Right lobe of liver (tissue), 6 donors: ENCODE measurements at regions not wholly inside any gene's neighbourhood (a gene's known extent, or its start where the extent isn't known, plus 50 kb on each side); places are given as distances from the start of the nearest gene placed in this dataset.

Experiments
- ATAC-seq, 4 donors: fragments of 200-7000 bp; cut with Tn5 transposase; one replicate each; pipeline ENCODE4 v1.9.1; 2020; ENCODE audit warnings: mild to moderate bottlenecking in 4 of 4, moderate library complexity in 4 of 4
- DNase-seq, 3 donors: peaks; one replicate each; pipeline ENCODE4 v3.0.0-alpha.2; 2020
- H3K27ac ChIP-seq, 3 donors: fragments of 200-600 bp; one replicate each; pipeline ENCODE4 v1.8.0; 2022
- H3K27me3 ChIP-seq, 2 donors: fragments of 200-600 bp; one replicate each; pipeline ENCODE4 v1.8.0; 2022
- H3K36me3 ChIP-seq, 4 donors: fragments of 200-600 bp; sonication (generic) in 1 of 4; one replicate each; pipeline versions ENCODE4 v1.5.1 to v1.8.0; 2017 to 2022; ENCODE audit warnings: control low read depth in 1 of 4
- H3K4me1 ChIP-seq, 4 donors: fragments of 200-600 bp; sonication (generic) in 1 of 4; one replicate each; pipeline versions ENCODE4 v1.5.1 to v1.8.0; 2017 to 2022; ENCODE audit warnings: control low read depth in 1 of 4
- H3K4me3 ChIP-seq, 3 donors: fragments of 200-600 bp; one replicate each; pipeline ENCODE4 v1.8.0; 2022
- H3K9me3 ChIP-seq, 4 donors: fragments of 200-600 bp; sonication (generic) in 1 of 4; one replicate each; pipeline versions ENCODE4 v1.5.1 to v1.8.0; 2017 to 2022; ENCODE audit warnings: control low read depth in 1 of 4
- POLR2A ChIP-seq: fragments of 450-650 bp; IDR thresholded peaks from one replicate; pipeline ENCODE4 v1.6.1; 2017; ENCODE audit warnings: antibody characterized with exemption, mild to moderate bottlenecking
- WGBS: methylation state at CpG from one replicate; pipeline ENCODE4 v1.1.6; 2018; ENCODE audit warnings: low coverage, low lambda C conversion rate; ENCODE audit not compliant: insufficient coverage; ENCODE audit errors: missing lambda C conversion rate; 5-methylcytosine and 5-hydroxymethylcytosine counted together
- intact Hi-C, 2 donors: fragments of 100-400 bp; cut with DNase I; formaldehyde crosslinking; loops; one replicate each; pipeline versions ENCODE4 v1.11.2 to v1.14.1; 2022
- TF ChIP-seq, protein P1 (sequence below), 4 donors: fragments of 200-600 bp in 3 of 4; fragments of 450-650 bp in 1 of 4; IDR thresholded peaks; one replicate each; pipeline versions ENCODE4 v1.5.1 to v1.8.0; 2016 to 2022; ENCODE audit warnings: antibody characterized with exemption in 4 of 4, mild to moderate bottlenecking in 2 of 4
- donor health status: DM: no; HTN: yes; CAD: no.
- donor health status: DM: no; HTN: no; CAD: no.
- donor health status: DM: no; HTN: no; CAD: no.
- donor health status: DM: no; HTN: yes; CAD: no.
- donor health status: DM: no; HTN: yes; CAD: no.

GRCh38 chr1:214747050-214747635 lies 144.1 kb downstream of the CENPF start:
- no peak for DNase-seq
- Histone ChIP-seq H3K9me3 (no peaks in the 10 kb centered on the region), H3K4me3 (no peak overlapping the region), H3K27ac (no peak overlapping the region), H3K27me3 (no peaks in the 10 kb centered on the region), H3K36me3 (no peaks in the 10 kb centered on the region), H3K4me1 (no peaks in the 10 kb centered on the region)
- ATAC-seq: no peak
- WGBS: 69% methylated on average over 3 of the region's 5 CpGs
- TF ChIP-seq, protein P1, sequence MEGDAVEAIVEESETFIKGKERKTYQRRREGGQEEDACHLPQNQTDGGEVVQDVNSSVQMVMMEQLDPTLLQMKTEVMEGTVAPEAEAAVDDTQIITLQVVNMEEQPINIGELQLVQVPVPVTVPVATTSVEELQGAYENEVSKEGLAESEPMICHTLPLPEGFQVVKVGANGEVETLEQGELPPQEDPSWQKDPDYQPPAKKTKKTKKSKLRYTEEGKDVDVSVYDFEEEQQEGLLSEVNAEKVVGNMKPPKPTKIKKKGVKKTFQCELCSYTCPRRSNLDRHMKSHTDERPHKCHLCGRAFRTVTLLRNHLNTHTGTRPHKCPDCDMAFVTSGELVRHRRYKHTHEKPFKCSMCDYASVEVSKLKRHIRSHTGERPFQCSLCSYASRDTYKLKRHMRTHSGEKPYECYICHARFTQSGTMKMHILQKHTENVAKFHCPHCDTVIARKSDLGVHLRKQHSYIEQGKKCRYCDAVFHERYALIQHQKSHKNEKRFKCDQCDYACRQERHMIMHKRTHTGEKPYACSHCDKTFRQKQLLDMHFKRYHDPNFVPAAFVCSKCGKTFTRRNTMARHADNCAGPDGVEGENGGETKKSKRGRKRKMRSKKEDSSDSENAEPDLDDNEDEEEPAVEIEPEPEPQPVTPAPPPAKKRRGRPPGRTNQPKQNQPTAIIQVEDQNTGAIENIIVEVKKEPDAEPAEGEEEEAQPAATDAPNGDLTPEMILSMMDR (IDR thresholded peaks at IDR 0.05): no peak
- no peak for TF ChIP-seq POLR2A
- intact Hi-C loops: no loop called here

DNA sequence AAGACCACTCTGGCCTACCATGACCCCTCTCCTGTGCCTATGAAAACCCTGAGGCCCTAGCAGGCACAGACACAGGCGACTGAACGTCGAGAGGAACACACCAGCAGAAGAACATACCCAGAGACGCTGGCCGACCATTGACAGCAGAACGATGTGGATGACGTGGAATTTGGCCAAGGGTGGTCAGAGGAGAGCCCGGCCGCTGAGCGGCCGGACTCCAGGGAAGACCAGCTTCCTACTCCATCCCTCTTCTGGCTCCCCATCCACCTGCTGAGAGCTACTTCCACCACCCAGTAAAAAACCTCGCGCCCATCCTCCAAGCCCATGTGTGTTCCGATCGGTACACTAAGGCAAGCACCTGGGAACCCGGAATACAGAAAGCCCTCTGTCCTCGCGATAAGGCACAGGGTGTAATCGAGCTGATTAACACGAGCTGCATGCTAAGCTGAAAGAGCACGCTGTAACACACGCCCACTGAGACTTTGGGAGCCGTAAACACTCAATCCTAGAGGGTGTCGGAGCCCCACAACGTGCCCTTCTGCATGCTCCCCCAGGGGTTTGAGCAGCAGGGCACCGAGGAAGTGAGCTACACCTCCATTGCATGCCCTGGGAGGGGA lies 150.3 kb downstream of the CENPF start:
- intact Hi-C loops: no loop called here
- no peak for DNase-seq
- 61% methylated on average over 20 of the region's 26 CpGs for WGBS

DNA sequence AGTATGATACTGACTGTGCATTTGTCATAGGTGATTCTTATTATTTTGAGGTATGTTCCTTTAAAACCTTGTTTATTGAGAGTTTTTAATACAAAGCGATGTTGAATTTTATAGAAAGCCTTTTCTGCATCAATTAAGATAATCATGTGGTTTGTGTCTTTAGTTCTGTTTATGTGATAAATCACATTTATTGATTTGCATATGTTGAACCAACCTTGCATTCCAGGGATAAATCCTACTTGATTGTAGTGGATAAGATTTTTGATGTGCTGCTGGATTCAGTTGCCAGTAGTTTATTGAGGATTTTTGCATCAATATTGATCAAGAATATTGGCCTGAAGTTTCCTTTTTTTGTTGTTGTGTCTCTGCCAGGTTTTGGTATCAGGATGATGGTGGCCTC lies 158.0 kb downstream of the CENPF start:
- no peak for ATAC-seq
- 50% methylated on average over 1 of the region's 1 CpG for WGBS

More for the DNA sequence above, 150.3 kb downstream of the CENPF start:
- no peak overlapping the region for H3K27ac ChIP-seq
- H3K4me1 ChIP-seq: no peaks in the 10 kb centered on the region
- H3K36me3 ChIP-seq: no peaks in the 10 kb centered on the region
- H3K9me3 ChIP-seq: peaks cover 0 to 3% (median 0%) of the 10 kb centered on the region in 4 donors
- no peaks in the 10 kb centered on the region for H3K27me3 ChIP-seq
- no peak for TF ChIP-seq POLR2A
- TF ChIP-seq, protein P1 (IDR thresholded peaks at IDR 0.05): no peak
- no peak for ATAC-seq
- no peak overlapping the region for H3K4me3 ChIP-seq

GRCh38 chr1:214762902-214763301 lies 159.9 kb downstream of the CENPF start:
- no peak for ATAC-seq
- intact Hi-C loops: no loop called here

More for the DNA sequence above, 158.0 kb downstream of the CENPF start:
- Histone ChIP-seq H3K36me3 (no peaks in the 10 kb centered on the region), H3K27ac (no peak overlapping the region), H3K4me1 (no peaks in the 10 kb centered on the region), H3K27me3 (no peaks in the 10 kb centered on the region), H3K4me3 (no peak overlapping the region), H3K9me3 (peaks cover 0 to 3% (median 0%) of the 10 kb centered on the region in 4 donors)
- intact Hi-C loops: no loop called here
- no peak for TF ChIP-seq POLR2A
- TF ChIP-seq, protein P1 (IDR thresholded peaks at IDR 0.05): no peak
- DNase-seq: no peak

More at GRCh38 chr1:214762902-214763301, 159.9 kb downstream of the CENPF start:
- Histone ChIP-seq H3K36me3 (no peaks in the 10 kb centered on the region), H3K4me3 (no peak overlapping the region), H3K4me1 (no peaks in the 10 kb centered on the region), H3K9me3 (no peaks in the 10 kb centered on the region), H3K27ac (no peak overlapping the region), H3K27me3 (no peaks in the 10 kb centered on the region)
- TF ChIP-seq, protein P1 (IDR thresholded peaks at IDR 0.05): no peak
- no peak for TF ChIP-seq POLR2A
- DNase-seq: no peak
